GM10266 (cell line): ENCODE measurements at regions not wholly inside any gene's neighbourhood (a gene's known extent, or its start where the extent isn't known, plus 50 kb on each side); places are given as distances from the start of the nearest gene placed in this dataset.
"Not testable (repeated sequence)": the region's sequence is repeated elsewhere in the genome, so short reads cannot be mapped to it uniquely, and the experiment has no call there.

Source experiments
- DNase-seq: peaks from one replicate; pipeline ENCODE4 v3.0.0; 2012; ENCODE audit errors: extremely low spot score
- TF ChIP-seq, protein P1 (sequence below): IDR thresholded peaks from 2 replicates; pipeline ENCODE4 v1.5.1; 2012; ENCODE audit warnings: mild to moderate bottlenecking, low read depth; ENCODE audit not compliant: control insufficient read depth, insufficient read depth; ENCODE audit errors: missing control alignments

DNA sequence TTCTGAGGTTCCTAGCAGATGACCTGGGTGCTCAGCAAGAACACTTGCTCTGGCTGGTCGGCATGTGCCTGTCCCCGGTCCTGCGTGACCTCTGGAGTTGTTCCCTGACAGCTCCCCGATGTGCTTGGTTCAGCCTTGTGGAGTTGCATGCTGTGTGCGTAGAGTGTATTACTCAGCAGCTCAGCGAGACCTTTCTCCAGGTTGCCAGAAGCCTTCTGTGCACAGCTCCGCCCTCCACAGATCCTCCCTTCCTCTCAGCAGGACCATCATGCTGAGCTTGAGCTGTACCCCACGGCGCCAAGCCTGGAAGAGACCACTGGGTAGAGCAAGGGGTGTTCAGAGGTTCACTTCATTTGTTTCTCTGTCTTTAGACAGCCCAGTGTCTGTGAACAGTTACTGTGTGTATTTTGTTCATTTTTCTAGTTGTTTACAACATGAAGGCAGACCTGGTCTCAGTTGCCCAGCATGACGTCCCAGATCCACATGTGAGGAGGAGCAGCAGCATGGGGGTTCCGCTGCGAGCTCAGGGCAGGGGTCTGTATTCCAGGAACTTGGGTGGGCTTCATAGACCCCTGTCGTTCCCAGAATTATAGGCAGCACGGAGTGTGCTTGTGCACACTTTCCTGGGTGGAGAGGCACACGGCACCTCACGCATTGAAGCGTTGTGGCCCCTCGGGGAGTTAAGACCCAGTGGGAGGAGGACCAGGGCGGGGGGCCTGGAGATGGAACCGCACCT lies 148.6 kb downstream of the IGLL1 start:
- no peak for DNase-seq
- TF ChIP-seq, protein P1, sequence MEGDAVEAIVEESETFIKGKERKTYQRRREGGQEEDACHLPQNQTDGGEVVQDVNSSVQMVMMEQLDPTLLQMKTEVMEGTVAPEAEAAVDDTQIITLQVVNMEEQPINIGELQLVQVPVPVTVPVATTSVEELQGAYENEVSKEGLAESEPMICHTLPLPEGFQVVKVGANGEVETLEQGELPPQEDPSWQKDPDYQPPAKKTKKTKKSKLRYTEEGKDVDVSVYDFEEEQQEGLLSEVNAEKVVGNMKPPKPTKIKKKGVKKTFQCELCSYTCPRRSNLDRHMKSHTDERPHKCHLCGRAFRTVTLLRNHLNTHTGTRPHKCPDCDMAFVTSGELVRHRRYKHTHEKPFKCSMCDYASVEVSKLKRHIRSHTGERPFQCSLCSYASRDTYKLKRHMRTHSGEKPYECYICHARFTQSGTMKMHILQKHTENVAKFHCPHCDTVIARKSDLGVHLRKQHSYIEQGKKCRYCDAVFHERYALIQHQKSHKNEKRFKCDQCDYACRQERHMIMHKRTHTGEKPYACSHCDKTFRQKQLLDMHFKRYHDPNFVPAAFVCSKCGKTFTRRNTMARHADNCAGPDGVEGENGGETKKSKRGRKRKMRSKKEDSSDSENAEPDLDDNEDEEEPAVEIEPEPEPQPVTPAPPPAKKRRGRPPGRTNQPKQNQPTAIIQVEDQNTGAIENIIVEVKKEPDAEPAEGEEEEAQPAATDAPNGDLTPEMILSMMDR: no peak

DNA sequence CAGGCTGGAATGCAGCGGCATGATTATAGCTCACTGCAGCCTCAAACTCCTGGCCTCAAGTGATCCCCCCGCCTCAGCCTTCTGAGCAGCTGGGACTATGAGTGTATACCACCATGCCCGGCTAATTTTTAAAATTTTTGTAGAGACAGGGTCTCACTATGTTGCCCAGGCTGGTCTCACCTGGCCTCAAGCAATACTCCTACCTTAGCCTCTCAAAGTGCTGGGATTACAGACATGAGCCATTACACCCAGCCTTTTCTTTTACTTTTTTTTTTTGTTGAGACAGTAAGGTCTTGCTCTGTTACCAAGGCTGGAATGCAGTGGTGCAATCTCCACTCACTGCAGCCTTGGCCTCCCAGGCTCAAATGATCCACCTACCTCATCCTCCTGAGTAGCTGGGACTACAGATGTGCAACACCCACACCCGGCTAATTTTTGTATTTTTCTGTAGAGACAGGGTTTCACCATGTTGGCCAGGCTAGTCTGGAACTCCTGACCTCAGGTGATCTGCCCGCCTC lies 155.5 kb downstream of the IGLL1 start:
- not testable (repeated sequence) for DNase-seq

DNA sequence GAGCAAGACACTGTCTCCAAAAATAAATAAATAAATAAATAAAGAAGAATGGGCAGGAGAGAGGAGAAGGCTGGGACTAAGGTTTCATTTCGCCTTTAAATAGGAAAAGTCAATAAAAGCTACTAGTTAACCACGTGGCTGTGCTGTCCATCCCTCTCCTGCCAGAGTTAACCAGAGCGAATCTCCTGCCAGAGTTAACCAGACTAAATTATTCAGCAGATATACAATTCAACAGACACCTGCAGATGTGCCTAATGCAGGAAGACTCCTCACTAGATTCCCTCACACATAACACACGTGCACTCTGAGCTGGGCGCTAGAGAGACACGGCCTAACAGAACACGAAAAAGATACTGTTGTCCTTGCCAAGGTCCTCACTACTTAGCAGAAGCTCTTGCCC lies 156.1 kb downstream of the IGLL1 start:
- TF ChIP-seq, protein P1: no peak
- DNase-seq: no peak

DNA sequence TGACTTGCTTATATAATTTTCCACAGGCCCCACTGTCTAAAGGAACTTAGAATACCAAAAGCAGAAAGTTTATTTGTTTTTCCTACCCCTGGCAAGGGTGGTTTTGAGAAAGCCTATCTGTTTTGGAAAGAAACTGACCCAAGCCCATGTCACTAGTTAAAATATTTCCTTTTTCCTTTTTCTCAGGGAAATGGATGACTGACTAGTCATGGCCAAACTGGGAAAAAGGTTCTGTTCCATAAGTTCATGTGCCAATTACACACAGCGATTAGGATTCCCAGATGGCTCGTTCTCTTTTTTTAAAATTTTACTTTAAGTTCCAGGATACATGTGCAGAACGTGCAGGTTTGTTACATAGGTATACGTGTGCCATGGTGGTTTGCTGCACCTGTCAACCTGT lies 157.8 kb downstream of the IGLL1 start:
- DNase-seq: not testable (repeated sequence)

DNA sequence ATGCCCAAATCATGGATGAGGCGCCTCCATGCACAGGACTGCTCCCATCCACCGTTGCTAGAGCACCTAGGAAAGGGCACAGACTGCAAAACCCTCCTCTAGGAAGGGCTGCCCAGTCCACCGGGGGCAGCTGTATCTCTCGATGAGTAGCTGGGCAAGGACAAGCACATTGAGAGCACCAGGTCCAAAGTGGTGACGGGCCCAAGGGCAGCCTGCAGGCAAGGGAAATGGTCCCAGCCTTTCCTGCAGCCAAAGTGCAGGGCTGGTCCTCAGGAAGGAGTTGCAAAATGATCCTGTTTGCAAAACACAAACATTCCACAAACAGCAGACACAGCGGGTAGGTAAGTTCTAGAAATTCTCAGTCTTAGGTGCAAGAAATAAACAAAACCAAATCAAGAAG lies 158.8 kb downstream of the IGLL1 start:
- not testable (repeated sequence) for DNase-seq

DNA sequence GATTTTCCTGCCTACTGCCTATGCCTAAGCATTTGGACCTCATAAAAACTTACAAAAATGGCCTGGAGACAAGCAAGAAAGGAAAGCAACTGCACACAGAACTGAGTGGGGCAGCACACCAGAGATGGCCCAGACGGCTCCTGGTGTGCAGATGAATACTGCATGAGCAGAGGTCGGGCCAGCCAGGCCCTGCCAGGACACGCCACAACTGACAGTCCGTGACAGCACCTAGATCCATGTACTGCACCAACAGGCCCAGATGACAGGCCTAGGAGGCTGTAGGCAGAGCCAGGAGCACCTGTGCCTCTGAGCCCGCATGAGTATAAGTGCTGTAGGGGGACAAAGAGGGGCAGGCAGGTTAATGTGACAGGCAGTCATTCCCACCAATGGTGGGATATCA lies 160.2 kb downstream of the IGLL1 start:
- DNase-seq: no peak
- TF ChIP-seq, protein P1: no peak

DNA sequence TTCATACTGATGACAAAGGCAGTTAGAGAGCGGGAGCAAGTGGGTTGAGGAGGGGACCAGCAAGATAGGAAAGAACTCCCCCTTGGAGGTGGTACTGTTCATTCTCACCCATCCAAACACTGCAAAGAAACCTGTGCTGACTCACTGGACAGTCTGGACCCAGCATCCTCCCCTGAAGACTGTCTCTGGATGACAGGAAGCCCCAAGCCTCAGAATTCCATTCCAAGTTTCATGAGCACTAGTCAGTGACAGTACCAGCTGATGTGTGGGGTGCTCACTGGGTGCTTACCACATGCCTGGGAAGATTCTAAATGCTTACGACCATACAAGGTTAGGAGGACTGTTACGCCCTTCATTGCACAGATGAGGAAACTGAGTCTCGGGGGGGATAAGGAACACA lies 160.9 kb downstream of the IGLL1 start:
- no peak for DNase-seq
- TF ChIP-seq, protein P1: no peak

DNA sequence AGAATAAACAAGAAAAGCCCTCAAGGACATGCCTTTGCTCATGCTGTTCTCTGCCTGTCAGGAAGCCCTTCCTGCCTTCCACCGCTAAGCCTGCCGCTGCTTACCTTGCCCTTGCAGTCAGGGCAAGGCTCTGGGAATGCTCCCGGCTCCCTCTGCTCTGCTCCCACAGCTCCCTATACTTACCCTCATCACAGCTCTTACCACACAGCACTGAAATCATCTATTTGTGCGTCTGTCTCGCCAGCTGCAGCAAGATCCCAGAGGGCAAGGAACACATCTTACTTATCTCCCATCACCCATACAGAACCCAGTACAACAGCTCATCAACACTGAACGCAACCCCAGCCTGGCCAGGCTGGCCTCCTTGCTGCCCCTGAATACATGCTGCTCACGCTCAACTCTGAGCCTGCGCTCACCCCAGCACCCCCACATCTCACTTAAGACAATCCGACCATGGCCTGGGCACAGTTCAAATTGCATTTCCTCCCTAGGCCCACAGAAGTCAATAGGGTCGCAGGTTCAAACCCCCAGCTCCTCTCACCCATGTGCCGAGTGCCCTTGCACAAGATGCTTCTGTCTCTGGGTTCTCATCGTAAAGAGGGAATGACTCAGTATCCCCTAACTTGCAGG lies 161.8 kb downstream of the IGLL1 start:
- TF ChIP-seq, protein P1: no peak
- no peak for DNase-seq

DNA sequence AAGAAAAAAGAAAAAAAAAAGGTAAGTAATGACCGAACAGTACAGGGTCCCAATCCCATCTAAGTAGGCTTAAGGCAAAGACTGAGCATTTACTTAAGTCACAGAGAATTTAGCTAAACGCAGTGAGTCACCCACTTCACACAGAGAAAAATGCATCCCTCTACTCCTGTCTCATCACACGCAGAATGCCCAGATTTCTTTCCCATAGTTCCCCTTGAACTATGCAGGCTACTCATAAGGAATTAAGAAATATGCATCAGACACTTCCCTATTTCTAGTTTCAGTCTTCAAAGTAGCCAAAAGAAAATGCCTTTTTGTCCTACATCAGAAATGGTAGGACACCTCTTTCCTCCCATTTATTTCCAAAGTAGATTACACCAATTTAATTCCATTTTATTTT lies 162.8 kb downstream of the IGLL1 start:
- not testable (repeated sequence) for DNase-seq

DNA sequence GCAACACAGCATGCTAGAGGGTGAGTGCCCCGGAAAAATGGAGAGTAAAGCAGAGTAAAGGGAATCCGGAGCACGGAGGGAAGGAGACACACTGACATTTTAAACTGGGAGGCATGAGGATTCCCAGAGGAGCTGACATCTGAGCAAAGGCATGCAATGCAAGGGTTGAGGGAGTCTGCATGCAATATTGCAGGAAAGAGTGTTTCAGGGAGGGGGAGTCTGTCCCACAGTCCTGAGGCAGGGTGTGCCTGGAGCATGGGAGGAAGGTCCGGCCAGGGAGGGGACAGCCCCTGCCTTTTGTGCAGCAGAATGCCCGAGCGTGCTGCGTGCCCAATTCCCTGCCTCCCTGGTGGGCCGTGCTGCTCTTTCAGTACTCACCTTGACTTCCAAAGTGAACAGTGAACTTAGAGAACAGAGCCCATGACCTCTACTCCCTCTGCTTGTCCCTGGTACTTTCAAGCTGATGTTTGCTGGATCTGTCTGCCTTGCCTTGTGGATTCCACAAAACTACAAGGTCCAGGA lies 163.9 kb downstream of the IGLL1 start:
- DNase-seq: not testable (repeated sequence)
